ENCODE measurements at regions not wholly inside any gene's neighbourhood (a gene's known extent, or its start where the extent isn't known, plus 50 kb on each side); places are given as distances from the start of the nearest gene placed in this dataset.
"Not testable (repeated sequence)": the region's sequence is repeated elsewhere in the genome, so short reads cannot be mapped to it uniquely, and the experiment has no call there.

DNA sequence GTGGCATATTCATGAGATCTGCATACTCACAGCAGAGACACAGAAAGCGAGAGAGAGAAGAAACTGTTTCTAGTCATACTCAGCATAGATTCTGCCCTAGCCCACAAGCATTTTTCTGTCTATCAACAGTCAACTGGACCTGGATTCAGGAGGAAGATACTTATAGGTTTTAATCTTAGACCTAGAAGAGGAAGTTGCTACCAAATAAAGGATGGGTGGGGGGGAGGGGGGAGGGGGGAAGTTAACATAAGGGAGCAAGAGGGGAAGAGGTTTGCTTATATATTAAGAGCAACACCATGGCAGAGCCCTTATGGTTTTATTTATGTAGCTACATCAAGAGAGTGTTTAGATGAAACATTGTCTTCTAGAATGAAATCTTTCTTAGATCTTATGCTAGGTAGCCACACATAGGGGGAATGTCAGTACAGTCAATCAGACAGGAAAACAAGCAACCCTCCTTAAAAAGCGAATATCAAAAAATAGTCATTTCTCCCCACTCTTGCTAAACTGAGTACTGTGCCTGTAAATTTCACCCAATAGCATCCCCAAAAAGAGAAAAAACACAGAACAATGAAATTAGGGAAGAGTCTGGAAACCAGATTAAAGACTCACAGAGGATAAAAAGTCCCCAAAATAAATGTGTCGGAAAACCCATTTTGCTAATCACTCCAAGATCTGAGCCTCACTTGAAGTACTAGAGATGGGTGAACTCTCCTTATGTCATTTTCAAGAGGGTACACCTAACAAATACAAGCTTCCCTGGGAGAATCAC, 192.7 kb upstream of the NR4A3 start:
- ATAC-seq (no peak), DNase-seq (no peak)
- intact Hi-C loops (cut with DNase I, micrococcal nuclease), result no loop called here

DNA sequence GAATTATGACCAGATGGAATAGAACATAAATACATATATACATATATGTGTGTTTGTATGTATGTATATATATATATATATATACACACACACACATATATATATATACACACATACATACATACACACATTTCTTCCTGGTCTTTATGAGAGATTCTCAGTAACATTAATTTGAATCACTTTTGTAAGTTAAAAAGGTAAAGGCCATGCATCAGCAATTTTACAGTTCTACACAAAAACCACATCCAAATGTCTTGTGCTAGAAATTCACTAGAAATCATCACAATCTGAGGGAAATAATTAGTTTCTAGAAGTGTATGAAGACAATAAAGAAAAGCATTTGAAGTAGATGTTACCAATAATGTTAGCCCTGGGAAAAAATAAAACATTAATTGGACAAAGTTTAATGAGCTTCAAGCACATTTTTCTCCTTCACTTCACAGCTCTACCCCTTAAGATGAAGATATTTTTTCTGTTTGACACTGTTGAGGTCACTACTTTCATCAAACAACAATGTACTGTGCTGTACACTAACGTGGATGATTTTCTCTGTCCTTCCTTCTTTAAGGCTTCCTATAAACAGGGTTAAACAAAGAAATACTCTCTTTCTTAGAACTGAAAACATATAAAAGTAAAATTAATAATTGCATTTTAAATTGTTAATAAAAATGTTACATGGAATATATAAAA, 189.2 kb upstream of the NR4A3 start:
- intact Hi-C loops (cut with DNase I, micrococcal nuclease), result no loop called here
- no peak for DNase-seq
- ATAC-seq, result no peak

DNA sequence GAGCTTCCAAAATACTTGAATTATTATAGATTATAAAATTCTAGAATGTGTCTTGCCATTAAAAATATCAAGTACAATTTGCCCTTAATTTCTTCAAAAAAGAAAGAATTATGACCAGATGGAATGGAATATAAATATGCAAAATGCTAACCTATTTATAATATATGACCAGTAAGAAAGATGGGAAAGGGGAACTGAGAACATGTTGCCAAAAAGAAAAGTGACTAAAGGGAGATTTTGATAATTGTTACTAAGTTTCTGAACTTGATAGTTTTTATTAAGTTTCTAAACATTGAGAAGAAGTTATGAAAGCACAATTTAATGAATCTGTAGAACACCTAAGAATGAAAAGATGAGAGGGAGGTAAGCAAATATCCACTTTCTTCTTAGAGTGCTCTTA, 188.4 kb upstream of the NR4A3 start:
- DNase-seq (no peak), ATAC-seq (no peak)
- intact Hi-C loops (cut with DNase I, micrococcal nuclease), result no loop called here

DNA sequence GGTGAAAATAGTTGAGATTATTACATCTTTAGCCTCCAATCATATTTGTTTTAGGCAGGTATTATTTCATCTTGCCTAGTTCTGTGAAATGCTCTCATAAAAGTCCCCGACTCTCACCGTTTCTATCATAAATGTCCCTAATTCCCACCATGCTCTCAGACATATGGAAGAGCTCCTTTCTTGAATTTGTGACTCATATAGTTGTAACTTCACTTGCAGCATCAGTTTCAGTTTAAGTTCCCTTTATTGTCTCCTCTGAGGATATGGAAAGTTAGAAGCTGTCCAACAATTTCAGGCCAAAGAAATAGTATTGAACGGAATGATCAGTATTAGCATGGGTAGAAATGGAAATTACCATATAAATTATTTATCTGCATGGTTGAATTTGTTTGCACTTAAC, 187.5 kb upstream of the NR4A3 start:
- DNase-seq, result no peak
- intact Hi-C loops (cut with DNase I, micrococcal nuclease), result no loop called here
- ATAC-seq, result no peak

DNA sequence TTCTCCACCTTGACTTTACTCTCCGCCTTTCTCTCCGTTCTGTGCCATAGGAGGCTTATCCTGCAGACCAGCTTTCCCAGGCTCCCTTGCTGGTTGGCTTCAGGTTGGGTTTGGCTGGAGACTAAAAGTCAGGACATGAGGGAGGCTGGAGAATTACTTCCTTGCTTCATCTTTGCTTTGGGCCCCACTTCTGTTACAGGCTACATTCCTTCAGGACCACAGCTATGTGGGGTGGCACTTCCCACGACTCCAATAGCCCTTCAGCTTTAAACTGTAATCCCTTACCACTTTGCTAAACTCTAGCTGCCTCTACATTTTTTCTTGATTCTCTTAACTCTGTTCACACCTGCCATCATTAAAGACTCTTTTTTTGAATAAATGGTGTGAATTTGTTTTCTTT, 186.7 kb upstream of the NR4A3 start:
- intact Hi-C loops (cut with DNase I, micrococcal nuclease), result no loop called here
- no peak for ATAC-seq
- no peak for DNase-seq

DNA sequence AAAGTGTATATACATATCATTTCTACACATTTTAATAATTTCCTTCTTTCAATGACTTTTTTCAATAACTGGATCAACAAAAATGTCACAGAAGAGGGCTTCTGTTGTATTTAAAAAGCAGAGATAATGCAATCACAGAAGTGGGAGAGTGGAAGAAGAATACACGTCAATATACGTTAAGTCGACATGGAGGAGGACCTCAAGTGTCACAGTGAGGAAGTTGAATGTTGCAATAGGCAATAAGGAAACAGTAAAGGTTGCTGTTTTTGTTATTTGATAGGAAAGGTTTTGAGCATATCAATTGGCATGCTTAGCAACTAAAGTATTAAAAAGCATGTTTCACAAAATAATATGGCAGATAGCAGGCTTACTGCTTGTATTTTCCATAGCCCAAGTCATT, 184.0 kb upstream of the NR4A3 start:
- intact Hi-C loops (cut with DNase I, micrococcal nuclease), result no loop called here
- no peak for DNase-seq
- ATAC-seq, result no peak

DNA sequence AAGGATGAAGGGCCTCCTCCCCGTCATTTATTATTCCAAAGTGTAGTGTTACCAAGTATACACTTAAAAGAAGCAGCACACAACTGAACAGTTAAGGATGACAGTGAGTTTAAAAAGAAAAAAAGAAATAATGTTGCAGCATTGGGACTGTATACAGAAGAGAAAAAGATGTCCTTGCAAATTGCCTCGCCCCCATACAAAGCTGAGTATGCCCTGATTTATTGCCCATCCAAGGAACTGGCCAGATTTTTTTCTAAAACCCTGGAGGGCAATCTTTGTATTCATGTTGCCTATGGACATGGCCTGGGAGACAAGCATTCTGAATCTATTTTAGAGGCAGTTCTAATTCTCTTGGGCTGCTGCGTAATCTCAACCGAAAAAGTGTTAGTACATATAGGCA, 182.7 kb upstream of the NR4A3 start:
- ATAC-seq (no peak), DNase-seq (no peak)
- intact Hi-C loops (cut with DNase I, micrococcal nuclease), result no loop called here

DNA sequence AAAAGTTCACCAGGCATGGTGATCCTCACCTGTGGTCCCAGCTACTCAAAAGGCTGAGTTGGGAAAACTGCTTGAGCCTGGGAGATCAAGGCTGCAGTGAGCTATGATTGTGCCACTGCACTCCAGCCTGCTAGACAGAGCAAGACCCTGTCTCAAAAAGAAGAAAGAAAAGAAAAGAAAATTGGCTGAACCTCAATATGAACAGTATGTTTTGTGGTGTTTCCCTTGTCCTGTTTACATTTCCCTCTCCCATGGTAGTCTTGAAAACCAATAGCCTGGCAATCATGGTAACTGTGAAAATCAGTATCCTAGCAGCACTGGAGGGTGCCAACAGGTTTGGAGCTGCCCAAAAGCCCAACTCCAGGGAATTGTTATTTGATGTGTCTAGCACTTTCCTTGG, 174.1 kb upstream of the NR4A3 start:
- no peak for ATAC-seq
- intact Hi-C loops (cut with DNase I, micrococcal nuclease), result no loop called here
- no peak for DNase-seq

DNA sequence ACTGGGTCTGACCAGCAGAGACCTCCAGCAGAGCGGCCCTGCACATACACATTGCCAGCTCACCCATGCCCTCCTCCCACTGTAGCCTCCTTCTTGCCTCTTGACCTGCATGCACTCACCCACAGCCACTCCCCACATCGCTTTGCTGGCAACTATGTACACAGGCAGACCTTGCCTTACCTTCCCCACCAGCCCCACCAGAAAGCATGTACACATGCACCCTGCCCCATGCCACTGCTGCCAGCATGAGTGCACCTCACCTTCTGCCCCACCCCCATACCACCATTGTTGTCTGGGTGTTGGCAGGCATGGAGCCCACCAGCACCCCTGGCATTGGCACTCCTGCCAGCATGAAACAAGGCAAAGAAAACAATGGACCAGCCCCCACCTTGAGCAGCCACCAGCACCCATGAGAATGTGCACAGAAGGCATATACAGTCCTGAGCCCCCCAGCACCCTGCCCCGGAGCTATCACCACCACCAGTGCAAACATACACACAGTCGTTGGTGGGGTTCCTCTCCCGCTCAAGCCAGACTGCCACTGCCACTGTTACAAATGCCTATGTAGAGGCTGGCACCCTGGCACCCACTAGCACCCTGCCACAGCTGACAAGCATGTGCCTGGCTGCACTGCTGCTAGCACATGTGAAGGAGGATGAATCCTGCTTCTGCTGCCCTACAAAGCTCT, 171.4 kb upstream of the NR4A3 start:
- ATAC-seq (no peak), DNase-seq (no peak)
- intact Hi-C loops (cut with DNase I, micrococcal nuclease), result no loop called here

DNA sequence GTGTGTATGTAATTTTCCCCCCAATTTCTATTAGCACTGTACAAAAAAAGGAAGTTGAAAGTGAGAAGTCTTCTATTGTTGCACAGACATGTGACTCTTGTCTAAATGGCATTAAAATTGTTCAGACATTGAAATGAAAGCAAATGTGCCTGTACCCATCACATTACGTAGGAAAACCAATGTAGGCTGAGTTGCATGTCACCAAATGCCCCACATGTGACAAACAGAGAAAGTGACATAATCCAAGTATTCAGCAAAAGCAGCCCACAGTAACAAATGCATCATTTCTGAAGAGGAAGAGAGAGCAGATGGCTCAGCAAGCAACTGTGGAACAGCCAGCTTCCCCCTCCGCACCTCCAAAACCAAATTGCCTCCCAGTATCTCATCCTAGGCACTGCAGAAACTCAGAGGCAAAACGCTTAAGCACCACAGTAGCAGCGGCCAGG, 161.5 kb upstream of the NR4A3 start:
- DNase-seq, result no peak
- no peak for ATAC-seq
- intact Hi-C loops (cut with DNase I, micrococcal nuclease), result no loop called here

DNA sequence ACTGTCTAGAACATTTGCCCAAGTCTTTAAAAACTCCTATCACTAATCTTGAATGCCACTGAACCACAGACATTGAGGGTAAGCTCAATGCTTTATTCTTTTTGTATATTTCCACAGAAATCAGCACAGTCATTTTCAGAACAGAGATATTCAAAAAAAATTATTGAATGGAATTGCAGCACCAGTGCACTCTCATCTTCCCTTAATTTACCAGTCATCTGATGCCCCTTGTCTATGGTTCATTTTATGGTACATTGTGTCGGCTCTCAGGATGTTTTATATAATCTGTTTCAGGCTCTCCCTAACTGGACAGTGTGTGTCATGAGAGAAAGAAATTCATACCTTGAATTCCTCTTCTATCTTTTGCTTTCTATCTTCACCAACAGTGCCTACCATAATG, 158.4 kb upstream of the NR4A3 start:
- ATAC-seq (no peak), DNase-seq (no peak)
- intact Hi-C loops (cut with DNase I, micrococcal nuclease), result no loop called here

DNA sequence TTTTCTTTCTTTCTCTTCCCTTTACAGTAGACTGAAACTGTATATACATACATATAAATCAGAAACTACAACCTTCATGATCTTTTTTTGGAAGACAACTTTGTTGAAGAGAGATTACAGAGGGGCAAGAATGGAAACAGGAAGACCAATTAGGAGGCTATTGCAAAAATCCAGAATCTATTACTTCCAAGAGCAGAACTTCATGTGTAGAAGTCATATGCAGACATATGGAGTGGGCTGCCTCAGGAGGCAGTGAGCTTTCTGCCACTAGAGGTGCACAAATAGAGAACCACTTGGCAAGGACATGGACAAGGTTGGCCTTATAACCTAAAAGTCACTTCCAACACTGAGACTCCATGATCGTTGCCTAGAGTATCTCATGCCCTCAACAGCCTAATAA, 157.8 kb upstream of the NR4A3 start:
- ATAC-seq, result no peak
- intact Hi-C loops (cut with DNase I, micrococcal nuclease), result no loop called here

DNA sequence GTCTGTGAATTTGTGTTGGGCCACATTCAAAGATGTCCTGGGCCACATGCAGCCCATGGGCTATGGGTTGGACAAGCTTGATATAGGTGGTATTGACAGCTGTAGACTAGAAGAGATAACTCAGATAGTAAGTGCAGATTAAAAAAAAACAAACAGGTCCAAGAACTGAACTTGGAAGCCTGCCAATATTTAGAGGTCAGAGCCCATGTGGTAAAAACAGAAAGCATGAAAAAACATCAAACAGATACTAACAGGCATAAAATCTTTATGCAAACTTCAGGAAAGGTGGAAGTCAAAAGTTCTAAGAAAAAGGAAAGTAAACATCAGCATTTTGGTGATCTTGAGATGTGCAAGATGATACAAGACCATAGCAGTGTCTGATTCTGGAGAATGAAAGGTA, 155.1 kb upstream of the NR4A3 start:
- no peak for DNase-seq
- intact Hi-C loops (cut with DNase I, micrococcal nuclease), result no loop called here
- ATAC-seq, result no peak

More for the DNA sequence above, 157.8 kb upstream of the NR4A3 start:
- no peak for DNase-seq

DNA sequence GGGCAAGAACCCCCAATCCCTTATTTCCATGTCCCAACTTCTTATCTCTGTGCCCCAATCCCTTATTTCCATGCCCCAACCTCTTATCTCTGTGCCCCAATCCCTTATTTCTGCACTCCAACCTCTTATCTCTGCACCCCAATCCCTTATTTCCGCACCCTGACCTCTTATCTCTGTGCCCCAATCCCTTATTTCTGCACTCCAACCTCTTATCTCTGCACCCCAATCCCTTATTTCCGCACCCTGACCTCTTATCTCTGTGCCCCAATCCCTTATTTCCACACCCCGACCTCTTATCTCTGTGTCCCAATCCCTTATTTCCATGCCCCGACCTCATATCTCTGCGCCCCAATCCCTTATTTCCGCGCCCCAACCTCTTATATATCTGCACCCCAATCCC, 150.8 kb upstream of the NR4A3 start:
- DNase-seq; ATAC-seq; intact Hi-C loops (cut with DNase I, micrococcal nuclease): not testable (repeated sequence)

DNA sequence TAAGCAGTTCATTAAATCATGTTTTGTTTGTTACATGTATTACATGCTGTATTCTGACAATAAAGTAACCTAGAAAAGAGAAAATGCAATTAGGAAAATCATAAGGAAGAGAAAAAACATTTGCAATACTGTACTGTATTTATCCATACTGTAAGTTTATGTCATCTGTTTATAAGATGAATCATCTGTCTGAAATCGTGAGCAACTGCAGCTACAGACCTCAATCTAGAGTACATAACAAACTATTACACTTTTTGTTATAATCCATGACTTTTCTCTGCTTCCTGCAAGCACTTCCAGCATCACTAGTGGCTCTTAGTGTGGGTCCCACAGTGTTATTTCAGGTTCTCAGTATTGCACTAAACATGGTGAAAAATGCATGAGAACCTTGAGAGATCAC, 144.4 kb upstream of the NR4A3 start:
- no peak for ATAC-seq
- DNase-seq, result no peak
- intact Hi-C loops (cut with DNase I, micrococcal nuclease), result no loop called here

DNA sequence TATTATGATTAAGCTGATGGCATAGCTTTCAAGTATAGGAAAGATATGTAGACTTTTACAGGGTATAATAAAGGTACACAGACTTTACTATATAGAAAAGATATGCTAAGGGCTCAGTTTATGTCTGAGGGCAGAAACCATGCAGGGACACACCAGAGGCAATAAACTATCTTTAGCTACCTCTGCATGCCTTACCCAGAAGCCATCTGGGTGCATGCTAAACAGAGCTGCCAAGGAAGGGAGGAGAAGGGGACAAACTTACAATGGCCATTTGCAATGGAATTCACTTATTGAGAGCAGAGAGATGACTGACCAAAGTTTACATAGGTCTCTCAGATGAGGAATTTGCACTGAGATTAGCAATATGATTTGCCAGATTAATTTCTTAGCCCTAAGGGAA, 143.1 kb upstream of the NR4A3 start:
- DNase-seq (no peak), ATAC-seq (no peak)
- intact Hi-C loops (cut with DNase I, micrococcal nuclease), result no loop called here

DNA sequence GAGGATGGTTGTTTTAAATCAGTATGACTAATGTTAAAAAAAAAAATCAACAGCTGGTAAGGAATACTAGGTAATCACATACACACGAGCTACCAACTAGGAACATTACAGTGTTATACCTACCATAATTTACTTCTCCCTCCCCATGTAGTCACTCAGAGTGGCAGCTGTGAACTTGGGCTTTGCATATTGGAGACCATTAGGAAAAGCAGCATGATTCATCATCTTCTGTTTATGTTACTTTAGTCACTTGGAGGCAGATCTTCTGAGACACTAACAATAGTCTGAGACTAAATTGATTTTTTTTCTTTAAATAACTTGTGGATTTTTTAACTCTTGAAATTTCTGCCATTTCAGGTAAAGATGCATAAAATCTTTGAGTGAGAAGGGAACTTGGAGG, 141.5 kb upstream of the NR4A3 start:
- intact Hi-C loops (cut with DNase I, micrococcal nuclease), result no loop called here
- no peak for ATAC-seq

DNA sequence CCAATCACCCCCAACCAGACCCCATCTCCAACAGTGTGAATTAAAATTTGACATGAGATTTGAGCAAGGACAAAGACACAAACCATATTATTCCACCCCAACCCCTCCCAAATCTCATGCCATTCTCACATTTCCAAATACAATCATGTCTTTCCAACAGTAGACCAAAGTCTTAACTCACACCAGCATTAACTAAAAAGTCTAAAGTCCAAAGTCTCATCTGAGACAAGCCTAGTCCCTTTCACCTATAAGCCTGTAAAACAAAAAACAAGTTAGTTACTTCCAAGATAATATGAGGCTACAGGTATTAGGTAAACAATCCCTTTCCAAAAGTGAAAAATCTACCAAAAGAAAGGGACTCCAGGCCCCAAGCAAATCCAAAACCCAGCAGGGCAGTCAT, 140.6 kb upstream of the NR4A3 start:
- DNase-seq (no peak), ATAC-seq (no peak)
- intact Hi-C loops (cut with DNase I, micrococcal nuclease), result no loop called here

More for the DNA sequence above, 141.5 kb upstream of the NR4A3 start:
- DNase-seq, result no peak

DNA sequence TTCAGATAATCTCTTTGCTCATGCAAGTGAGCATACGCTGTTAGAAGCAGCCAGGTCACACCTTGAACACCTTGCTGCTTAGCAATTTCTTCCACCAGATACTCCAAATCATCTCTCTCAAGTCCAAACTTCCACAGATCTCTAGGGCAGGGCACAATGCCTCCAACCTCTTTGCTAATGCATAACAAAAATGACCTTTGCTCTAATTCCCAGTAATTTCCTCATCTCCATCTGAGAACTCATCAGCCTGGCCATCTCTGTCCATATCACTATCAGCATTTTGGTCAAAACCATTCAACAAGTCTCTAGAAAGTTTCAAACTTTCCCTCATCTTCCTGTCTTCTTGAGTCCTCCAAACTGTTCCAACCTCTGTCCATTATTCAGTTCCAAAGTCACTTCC, 139.3 kb upstream of the NR4A3 start:
- no peak for DNase-seq
- ATAC-seq, result no peak
- intact Hi-C loops (cut with DNase I, micrococcal nuclease), result no loop called here

DNA sequence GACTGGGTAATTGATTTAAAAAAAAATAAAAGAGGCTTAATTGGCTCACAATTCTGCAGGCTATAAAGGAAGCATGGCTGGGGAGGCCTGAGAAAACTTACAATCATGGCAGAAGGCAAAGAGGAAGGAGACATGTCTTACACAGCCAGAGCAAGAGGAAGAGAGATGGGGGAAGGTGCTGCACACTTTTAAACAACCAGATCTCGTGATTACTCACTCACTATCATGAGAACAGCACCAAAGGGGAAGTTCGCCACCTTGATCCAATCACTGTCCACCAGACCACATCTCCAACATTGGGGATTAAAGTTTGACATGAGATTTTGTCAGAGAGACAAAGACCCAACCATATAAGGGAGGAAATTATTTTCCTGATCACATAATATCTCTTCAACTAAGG, 138.8 kb upstream of the NR4A3 start:
- DNase-seq, result no peak
- no peak for ATAC-seq
- intact Hi-C loops (cut with DNase I, micrococcal nuclease), result no loop called here

Measured in left colon (tissue), 2 donors.